ENCODE measurements at regions not wholly inside any gene's neighbourhood (a gene's known extent, or its start where the extent isn't known, plus 50 kb on each side); places are given as distances from the start of the nearest gene placed in this dataset.

- H3K4me1 ChIP-seq (ENCODE audit: control insufficient read depth in 1 of 2, insufficient read depth in 2 of 2, low read length in 2 of 2) = no peaks in the 10 kb centered on the region
- H3K4ac ChIP-seq (ENCODE audit: low read depth, low read length) = no peak overlapping the region
- no peak overlapping the region for H2BK12ac ChIP-seq (ENCODE audit: low read length)
- H3K18ac ChIP-seq (ENCODE audit: low read length) = no peak overlapping the region
- no peak overlapping the region for H3K4me2 ChIP-seq (ENCODE audit: low read length)
- no peak for DNase-seq
- H3K36me3 ChIP-seq (ENCODE audit: control insufficient read depth in 1 of 2, insufficient read depth in 2 of 2, low read length in 2 of 2) = no peaks in the 10 kb centered on the region
- no peak overlapping the region for H3K9ac ChIP-seq (ENCODE audit: low read length)
- H2BK120ac ChIP-seq (ENCODE audit: insufficient read depth, low read length, poor library complexity) = no peak overlapping the region
- no peaks in the 10 kb centered on the region for H3K9me3 ChIP-seq (ENCODE audit: insufficient read depth, low read depth, low read length)
- H3K79me2 ChIP-seq (ENCODE audit: control insufficient read depth, insufficient read depth, low read length, poor library complexity) = no peaks in the 10 kb centered on the region
- H2BK5ac ChIP-seq (ENCODE audit: low read depth, low read length, poor library complexity) = no peak overlapping the region
- no peak overlapping the region for H3K4me3 ChIP-seq (ENCODE audit: low read depth, low read length)
- no peak overlapping the region for H4K91ac ChIP-seq (ENCODE audit: low read depth, low read length)
- H2AFZ ChIP-seq (ENCODE audit: insufficient read depth, low read length, poor library complexity) = no peak overlapping the region
- no peaks in the 10 kb centered on the region for H3K27me3 ChIP-seq (ENCODE audit: insufficient read depth, low read length)
- H4K8ac ChIP-seq (ENCODE audit: low read depth, low read length) = no peak overlapping the region
- H2AK5ac ChIP-seq (ENCODE audit: low read length) = no peak overlapping the region
- no CpG with 5 or more reads among the region's 3 CpGs for WGBS (ENCODE audit: extremely low coverage, insufficient coverage, insufficient read length)
- H3K14ac ChIP-seq (ENCODE audit: low read length) = no peak overlapping the region
- no peaks in the 10 kb centered on the region for H3K79me1 ChIP-seq (ENCODE audit: low read length)
- no peak overlapping the region for H4K12ac ChIP-seq (ENCODE audit: low read depth, low read length)
- no peak overlapping the region for H3K27ac ChIP-seq (ENCODE audit: low read depth, low read length)
- no peak overlapping the region for H3K23ac ChIP-seq (ENCODE audit: low read length)
Measured at GRCh38 chr1:82464362-82465001, 663.7 kb downstream of the ADGRL2 start.

- Histone ChIP-seq H3K14ac (ENCODE audit: low read length) (no peak overlapping the region), H3K18ac (ENCODE audit: low read length) (no peak overlapping the region), H2AK5ac (ENCODE audit: low read length) (no peak overlapping the region), H4K12ac (ENCODE audit: low read depth, low read length) (no peak overlapping the region), H3K4me1 (ENCODE audit: control insufficient read depth in 1 of 2, insufficient read depth in 2 of 2, low read length in 2 of 2) (no peaks in the 10 kb centered on the region), H2BK5ac (ENCODE audit: low read depth, low read length, poor library complexity) (no peak overlapping the region), H2AFZ (ENCODE audit: insufficient read depth, low read length, poor library complexity) (no peak overlapping the region), H3K79me2 (ENCODE audit: control insufficient read depth, insufficient read depth, low read length, poor library complexity) (no peaks in the 10 kb centered on the region), H3K79me1 (ENCODE audit: low read length) (no peaks in the 10 kb centered on the region), H2BK12ac (ENCODE audit: low read length) (no peak overlapping the region), H3K9me3 (ENCODE audit: insufficient read depth, low read depth, low read length) (no peaks in the 10 kb centered on the region), H4K8ac (ENCODE audit: low read depth, low read length) (no peak overlapping the region), H3K36me3 (ENCODE audit: control insufficient read depth in 1 of 2, insufficient read depth in 2 of 2, low read length in 2 of 2) (no peaks in the 10 kb centered on the region), H3K23ac (ENCODE audit: low read length) (no peak overlapping the region), H3K4ac (ENCODE audit: low read depth, low read length) (no peak overlapping the region), H3K27me3 (ENCODE audit: insufficient read depth, low read length) (no peaks in the 10 kb centered on the region), H3K4me3 (ENCODE audit: low read depth, low read length) (no peak overlapping the region), H3K9ac (ENCODE audit: low read length) (no peak overlapping the region), H4K91ac (ENCODE audit: low read depth, low read length) (no peak overlapping the region), H2BK120ac (ENCODE audit: insufficient read depth, low read length, poor library complexity) (no peak overlapping the region), H3K4me2 (ENCODE audit: low read length) (no peak overlapping the region), H3K27ac (ENCODE audit: low read depth, low read length) (no peak overlapping the region)
- no peak for DNase-seq
- WGBS (ENCODE audit: extremely low coverage, insufficient coverage, insufficient read length) = no CpG with 5 or more reads among the region's 1 CpG
Measured at GRCh38 chr1:82463951-82464350, 663.2 kb downstream of the ADGRL2 start.

DNA sequence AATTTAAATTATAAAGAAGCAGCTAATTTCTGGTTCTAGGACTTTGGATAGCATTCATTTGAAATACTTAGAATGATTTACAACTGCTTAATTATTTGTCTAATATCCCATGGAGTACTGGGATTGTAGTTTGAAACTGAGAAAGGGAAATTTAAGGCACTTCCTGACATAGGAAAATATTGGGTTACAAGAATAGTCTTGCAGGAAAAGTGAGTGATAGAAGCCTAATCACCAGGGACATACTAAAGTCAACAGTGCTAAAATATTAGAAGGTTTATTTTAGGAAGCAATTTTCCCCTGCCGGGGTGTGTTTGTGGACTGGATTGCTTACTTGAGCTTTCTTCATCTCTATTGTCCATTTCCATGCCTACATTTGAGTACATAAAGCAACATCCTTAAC, 661.6 kb downstream of the ADGRL2 start:
- Histone ChIP-seq H2AFZ (ENCODE audit: insufficient read depth, low read length, poor library complexity) (no peak overlapping the region), H3K79me1 (ENCODE audit: low read length) (no peaks in the 10 kb centered on the region), H3K27me3 (ENCODE audit: insufficient read depth, low read length) (no peaks in the 10 kb centered on the region), H3K14ac (ENCODE audit: low read length) (no peak overlapping the region), H2AK5ac (ENCODE audit: low read length) (no peak overlapping the region), H3K27ac (ENCODE audit: low read depth, low read length) (no peak overlapping the region), H3K18ac (ENCODE audit: low read length) (no peak overlapping the region), H3K4me3 (ENCODE audit: low read depth, low read length) (no peak overlapping the region), H3K4ac (ENCODE audit: low read depth, low read length) (no peak overlapping the region), H2BK12ac (ENCODE audit: low read length) (no peak overlapping the region), H3K36me3 (ENCODE audit: control insufficient read depth in 1 of 2, insufficient read depth in 2 of 2, low read length in 2 of 2) (no peaks in the 10 kb centered on the region), H2BK5ac (ENCODE audit: low read depth, low read length, poor library complexity) (no peak overlapping the region), H3K79me2 (ENCODE audit: control insufficient read depth, insufficient read depth, low read length, poor library complexity) (no peaks in the 10 kb centered on the region), H3K9me3 (ENCODE audit: insufficient read depth, low read depth, low read length) (no peaks in the 10 kb centered on the region), H3K9ac (ENCODE audit: low read length) (no peak overlapping the region), H3K4me1 (ENCODE audit: control insufficient read depth in 1 of 2, insufficient read depth in 2 of 2, low read length in 2 of 2) (no peaks in the 10 kb centered on the region), H4K12ac (ENCODE audit: low read depth, low read length) (no peak overlapping the region), H3K4me2 (ENCODE audit: low read length) (no peak overlapping the region), H3K23ac (ENCODE audit: low read length) (no peak overlapping the region), H2BK120ac (ENCODE audit: insufficient read depth, low read length, poor library complexity) (no peak overlapping the region), H4K91ac (ENCODE audit: low read depth, low read length) (no peak overlapping the region), H4K8ac (ENCODE audit: low read depth, low read length) (no peak overlapping the region)
- DNase-seq = no peak
- no CpG with 5 or more reads among the region's 1 CpG for WGBS (ENCODE audit: extremely low coverage, insufficient coverage, insufficient read length)

DNA sequence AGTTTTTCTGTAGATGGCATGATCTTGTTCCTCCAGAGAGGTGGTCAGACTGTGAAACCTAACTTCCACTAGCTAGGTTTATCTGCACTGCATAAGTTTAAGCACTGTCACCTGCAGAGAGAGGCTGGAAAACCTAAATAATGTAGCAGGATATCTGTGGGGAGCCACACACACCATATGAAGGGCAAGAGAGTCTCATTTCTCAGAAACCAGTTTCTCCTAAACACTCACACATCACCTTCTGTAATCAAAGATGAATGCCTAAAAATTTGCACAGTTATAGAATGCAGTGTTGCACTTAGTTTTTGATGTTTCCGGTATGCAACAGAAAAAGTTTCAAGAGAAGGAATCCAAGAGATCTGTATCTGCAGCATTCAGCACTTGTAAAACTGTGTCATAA, 654.6 kb downstream of the ADGRL2 start:
- Histone ChIP-seq H3K79me2 (ENCODE audit: control insufficient read depth, insufficient read depth, low read length, poor library complexity) (no peaks in the 10 kb centered on the region), H4K91ac (ENCODE audit: low read depth, low read length) (no peak overlapping the region), H3K18ac (ENCODE audit: low read length) (no peak overlapping the region), H3K4ac (ENCODE audit: low read depth, low read length) (no peak overlapping the region), H2AK5ac (ENCODE audit: low read length) (no peak overlapping the region), H4K8ac (ENCODE audit: low read depth, low read length) (no peak overlapping the region), H3K27me3 (ENCODE audit: insufficient read depth, low read length) (no peaks in the 10 kb centered on the region), H4K12ac (ENCODE audit: low read depth, low read length) (no peak overlapping the region), H3K14ac (ENCODE audit: low read length) (no peak overlapping the region), H3K36me3 (ENCODE audit: control insufficient read depth in 1 of 2, insufficient read depth in 2 of 2, low read length in 2 of 2) (no peaks in the 10 kb centered on the region), H3K4me1 (ENCODE audit: control insufficient read depth in 1 of 2, insufficient read depth in 2 of 2, low read length in 2 of 2) (no peaks in the 10 kb centered on the region), H2BK12ac (ENCODE audit: low read length) (no peak overlapping the region), H2AFZ (ENCODE audit: insufficient read depth, low read length, poor library complexity) (no peak overlapping the region), H3K4me3 (ENCODE audit: low read depth, low read length) (no peak overlapping the region), H3K27ac (ENCODE audit: low read depth, low read length) (no peak overlapping the region), H3K9ac (ENCODE audit: low read length) (no peak overlapping the region), H3K79me1 (ENCODE audit: low read length) (no peaks in the 10 kb centered on the region), H3K9me3 (ENCODE audit: insufficient read depth, low read depth, low read length) (peaks cover 2% of the 10 kb centered on the region), H3K23ac (ENCODE audit: low read length) (no peak overlapping the region), H2BK5ac (ENCODE audit: low read depth, low read length, poor library complexity) (no peak overlapping the region), H2BK120ac (ENCODE audit: insufficient read depth, low read length, poor library complexity) (no peak overlapping the region), H3K4me2 (ENCODE audit: low read length) (no peak overlapping the region)
- WGBS (ENCODE audit: extremely low coverage, insufficient coverage, insufficient read length) = no CpG with 5 or more reads among the region's 1 CpG
- peak; percentile 22 to 89 for DNase-seq
